ENCODE measurements at regions not wholly inside any gene's neighbourhood (a gene's known extent, or its start where the extent isn't known, plus 50 kb on each side); places are given as distances from the start of the nearest gene placed in this dataset.
A peak's percentile ranks its signal among the peaks of the same experiment; 100 is the strongest.
"Not testable (repeated sequence)": the region's sequence is repeated elsewhere in the genome, so short reads cannot be mapped to it uniquely, and the experiment has no call there.

DNA sequence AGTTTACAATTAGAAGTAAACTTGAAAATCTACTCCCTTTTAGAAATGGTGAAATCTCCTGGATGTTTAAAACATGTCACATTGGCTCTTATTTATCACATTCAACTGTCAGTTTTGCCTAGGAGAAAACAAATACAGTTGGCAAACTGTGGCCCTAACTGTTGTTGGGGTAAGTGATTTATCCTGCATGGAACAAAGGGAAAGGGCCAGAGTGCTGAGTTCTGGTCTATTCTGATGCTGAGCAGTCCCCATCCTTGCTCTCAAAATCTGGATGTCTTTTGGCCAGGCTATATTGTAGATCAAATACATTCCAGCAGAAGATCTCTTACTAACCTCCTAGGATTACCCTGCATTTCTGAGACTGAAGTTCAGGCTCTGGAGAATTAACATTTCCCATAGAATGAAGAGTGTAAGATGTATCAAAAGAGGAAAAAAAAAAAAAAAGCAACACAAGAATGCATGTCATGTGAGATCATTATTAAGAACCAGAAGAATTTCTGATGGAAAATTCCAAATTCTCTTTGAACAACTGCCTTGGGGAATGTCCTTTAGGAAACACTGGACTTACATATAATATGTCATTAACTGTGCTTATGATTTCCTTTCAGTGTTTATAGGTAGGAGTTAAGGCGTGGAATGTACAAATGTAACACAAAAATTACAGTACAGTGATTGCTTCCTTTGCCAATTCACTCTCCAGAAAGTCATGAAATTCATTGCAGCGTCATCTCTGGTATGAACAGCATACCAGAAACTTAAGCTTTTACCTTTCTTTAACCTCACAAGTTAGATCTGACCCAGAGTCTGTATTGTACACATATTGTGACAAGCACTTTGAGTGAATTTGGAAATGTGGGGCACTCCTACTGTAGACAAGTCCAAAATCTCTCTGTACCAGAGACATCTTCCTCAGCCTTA lies 1012.5 kb upstream of the LCORL start:
- no peak overlapping the region for H3K9ac ChIP-seq (ENCODE audit: low read length)
- no peaks in the 10 kb centered on the region for H3K9me3 ChIP-seq (ENCODE audit: control insufficient read depth, low read length)
- H3K36me3 ChIP-seq (ENCODE audit: control insufficient read depth, insufficient read depth, low read length, severe bottlenecking), result no peaks in the 10 kb centered on the region
- H3K4me3 ChIP-seq (ENCODE audit: low read length), result no peak overlapping the region
- no peaks in the 10 kb centered on the region for H3K27me3 ChIP-seq (replicated peaks; ENCODE audit: control insufficient read depth, insufficient read depth, low read length)
- DNase-seq (ENCODE audit: low read depth), result peak; percentile 10
- no peaks in the 10 kb centered on the region for H3K4me1 ChIP-seq (ENCODE audit: control insufficient read depth, insufficient read depth, low read length)

DNA sequence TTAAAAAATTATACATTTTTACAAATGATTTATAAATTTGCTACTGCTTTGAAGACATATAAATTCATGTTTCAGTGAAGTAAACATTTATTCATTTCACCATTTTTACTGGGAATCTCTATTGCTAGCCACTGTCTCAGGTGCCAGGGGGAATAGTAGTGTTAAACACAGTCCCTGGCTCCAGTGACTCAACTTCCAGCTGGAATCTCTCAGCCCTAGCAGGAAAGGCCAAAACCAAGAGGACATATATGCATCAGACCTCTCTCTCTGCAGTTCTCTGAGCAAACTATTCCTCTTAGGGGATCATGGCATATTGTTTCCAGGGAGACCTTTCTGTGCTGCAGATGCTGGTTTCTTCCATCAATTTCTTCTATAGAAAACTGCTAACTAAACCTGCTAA lies 1009.0 kb upstream of the LCORL start:
- Histone ChIP-seq H3K4me1 (ENCODE audit: control insufficient read depth, insufficient read depth, low read length) (no peaks in the 10 kb centered on the region), H3K36me3 (ENCODE audit: control insufficient read depth, insufficient read depth, low read length, severe bottlenecking) (no peaks in the 10 kb centered on the region), H3K4me3 (ENCODE audit: low read length) (no peak overlapping the region), H3K9me3 (ENCODE audit: control insufficient read depth, low read length) (no peaks in the 10 kb centered on the region), H3K9ac (ENCODE audit: low read length) (no peak overlapping the region), H3K27me3 (replicated peaks; ENCODE audit: control insufficient read depth, insufficient read depth, low read length) (no peaks in the 10 kb centered on the region)
- no peak for DNase-seq (ENCODE audit: low read depth)

DNA sequence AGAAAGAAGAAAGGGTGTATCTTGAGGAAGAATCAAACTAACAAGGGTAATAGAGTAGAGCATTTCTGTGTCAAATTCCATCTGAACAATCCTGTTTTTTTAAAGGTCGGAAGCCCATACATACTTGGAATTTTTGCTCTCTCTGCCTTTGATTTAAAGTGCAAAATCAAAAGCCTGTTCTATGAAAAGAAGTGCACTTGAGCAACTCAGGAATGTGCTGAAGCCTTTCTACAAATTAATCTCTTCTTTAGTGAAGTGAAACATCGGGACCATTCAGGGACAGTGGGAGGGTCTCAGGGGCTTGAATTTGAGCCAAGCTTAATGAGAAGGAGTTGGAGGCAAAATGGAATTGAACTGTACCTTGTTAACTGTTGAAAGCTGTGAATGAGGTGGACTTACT lies 1008.5 kb upstream of the LCORL start:
- no peaks in the 10 kb centered on the region for H3K36me3 ChIP-seq (ENCODE audit: control insufficient read depth, insufficient read depth, low read length, severe bottlenecking)
- H3K4me3 ChIP-seq (ENCODE audit: low read length), result no peak overlapping the region
- DNase-seq (ENCODE audit: low read depth), result peak; percentile 21

DNA sequence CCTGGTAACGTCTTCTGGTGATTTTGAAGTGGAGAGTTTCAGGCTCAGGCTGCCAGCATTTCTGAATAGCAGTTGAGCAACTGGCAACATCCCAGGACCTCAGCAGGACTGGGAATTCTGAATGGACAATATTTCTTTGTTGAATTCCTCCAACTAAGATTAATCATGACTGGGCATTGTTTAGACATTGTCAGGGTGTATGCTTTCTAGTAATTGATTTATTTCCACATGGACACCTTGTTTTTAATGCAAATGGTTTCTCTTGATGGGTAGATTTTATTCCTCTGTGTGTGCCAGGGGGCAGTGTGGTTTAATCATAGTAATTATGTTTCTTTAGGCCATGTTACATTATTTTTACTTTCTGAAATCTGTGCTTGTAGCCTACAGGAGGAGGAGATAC lies 1004.7 kb upstream of the LCORL start:
- no peak for DNase-seq (ENCODE audit: low read depth)
- Histone ChIP-seq H3K4me1 (ENCODE audit: control insufficient read depth, insufficient read depth, low read length) (no peaks in the 10 kb centered on the region), H3K36me3 (ENCODE audit: control insufficient read depth, insufficient read depth, low read length, severe bottlenecking) (no peaks in the 10 kb centered on the region), H3K9ac (ENCODE audit: low read length) (no peak overlapping the region), H3K27me3 (replicated peaks; ENCODE audit: control insufficient read depth, insufficient read depth, low read length) (no peaks in the 10 kb centered on the region), H3K9me3 (ENCODE audit: control insufficient read depth, low read length) (no peaks in the 10 kb centered on the region), H3K4me3 (ENCODE audit: low read length) (peak overlapping the region; percentile 49)

More for the DNA sequence above, 1008.5 kb upstream of the LCORL start:
- no peaks in the 10 kb centered on the region for H3K9me3 ChIP-seq (ENCODE audit: control insufficient read depth, low read length)
- no peaks in the 10 kb centered on the region for H3K4me1 ChIP-seq (ENCODE audit: control insufficient read depth, insufficient read depth, low read length)
- no peaks in the 10 kb centered on the region for H3K27me3 ChIP-seq (replicated peaks; ENCODE audit: control insufficient read depth, insufficient read depth, low read length)
- H3K9ac ChIP-seq (ENCODE audit: low read length), result no peak overlapping the region

DNA sequence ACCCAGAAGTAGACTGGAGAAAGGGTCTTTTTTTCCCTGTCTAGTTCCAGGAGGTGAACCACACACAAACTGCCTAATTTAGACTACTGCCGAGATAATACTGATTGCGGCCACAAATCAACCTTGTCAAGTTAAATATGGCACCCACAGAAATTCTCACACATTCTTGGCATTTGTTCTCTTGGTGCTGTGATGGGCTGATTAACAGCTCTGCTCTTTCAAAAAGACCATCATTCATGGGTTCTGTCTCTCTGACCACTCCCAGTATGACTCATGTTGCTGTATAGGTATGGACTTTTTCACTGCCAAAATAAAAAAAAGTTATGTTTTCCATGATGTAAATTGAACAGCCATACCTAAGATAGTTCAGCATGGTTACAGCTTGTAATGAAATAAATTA lies 1003.5 kb upstream of the LCORL start:
- no peaks in the 10 kb centered on the region for H3K27me3 ChIP-seq (replicated peaks; ENCODE audit: control insufficient read depth, insufficient read depth, low read length)
- DNase-seq (ENCODE audit: low read depth), result no peak
- H3K9me3 ChIP-seq (ENCODE audit: control insufficient read depth, low read length), result no peaks in the 10 kb centered on the region
- no peak overlapping the region for H3K4me3 ChIP-seq (ENCODE audit: low read length)
- no peaks in the 10 kb centered on the region for H3K36me3 ChIP-seq (ENCODE audit: control insufficient read depth, insufficient read depth, low read length, severe bottlenecking)
- no peaks in the 10 kb centered on the region for H3K4me1 ChIP-seq (ENCODE audit: control insufficient read depth, insufficient read depth, low read length)
- no peak overlapping the region for H3K9ac ChIP-seq (ENCODE audit: low read length)

DNA sequence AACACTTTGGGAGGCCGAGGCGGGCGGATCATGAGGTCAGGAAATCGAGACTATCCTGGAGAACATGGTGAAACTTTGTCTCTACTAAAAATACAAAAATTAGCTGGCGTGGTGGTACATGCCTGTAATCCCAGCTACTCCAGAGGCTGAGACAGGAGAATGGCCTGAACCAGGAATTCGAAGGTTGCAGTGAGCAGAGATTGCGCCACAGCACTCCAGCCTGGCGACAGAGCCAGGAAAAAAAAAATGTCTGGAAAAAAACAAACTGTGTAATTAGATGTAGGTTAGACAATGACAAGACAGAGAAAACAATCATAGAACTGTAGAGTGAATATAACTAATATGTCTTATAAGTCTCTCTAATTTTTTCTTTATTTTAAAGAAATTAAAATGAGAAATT lies 1002.5 kb upstream of the LCORL start:
- no peaks in the 10 kb centered on the region for H3K36me3 ChIP-seq (ENCODE audit: control insufficient read depth, insufficient read depth, low read length, severe bottlenecking)
- H3K4me1 ChIP-seq (ENCODE audit: control insufficient read depth, insufficient read depth, low read length), result no peaks in the 10 kb centered on the region
- DNase-seq (ENCODE audit: low read depth), result no peak

DNA sequence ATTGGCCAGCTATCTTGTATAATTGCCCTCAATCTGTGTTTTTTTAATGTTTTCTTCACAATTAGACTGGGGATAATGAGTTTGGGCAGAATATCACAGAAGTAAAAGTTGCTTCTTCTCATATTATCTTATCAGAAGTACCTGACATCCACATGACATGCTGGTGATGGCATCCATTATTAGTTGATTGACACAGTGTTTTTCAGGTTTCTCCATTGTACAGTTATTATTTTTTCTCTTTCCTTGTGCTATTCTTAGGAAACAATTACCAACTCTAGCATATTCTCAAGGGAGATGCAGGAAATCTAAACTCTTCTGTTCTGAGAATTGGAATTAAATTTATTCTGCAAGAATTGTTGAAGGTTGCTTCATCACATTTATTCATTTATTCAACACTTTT lies 1000.1 kb upstream of the LCORL start:
- H3K36me3 ChIP-seq (ENCODE audit: control insufficient read depth, insufficient read depth, low read length, severe bottlenecking), result no peaks in the 10 kb centered on the region
- H3K9me3 ChIP-seq (ENCODE audit: control insufficient read depth, low read length), result no peaks in the 10 kb centered on the region
- H3K4me3 ChIP-seq (ENCODE audit: low read length), result no peak overlapping the region
- no peaks in the 10 kb centered on the region for H3K4me1 ChIP-seq (ENCODE audit: control insufficient read depth, insufficient read depth, low read length)
- H3K27me3 ChIP-seq (replicated peaks; ENCODE audit: control insufficient read depth, insufficient read depth, low read length), result no peaks in the 10 kb centered on the region
- no peak overlapping the region for H3K9ac ChIP-seq (ENCODE audit: low read length)
- no peak for DNase-seq (ENCODE audit: low read depth)

More for the DNA sequence above, 1002.5 kb upstream of the LCORL start:
- Histone ChIP-seq H3K27me3 (replicated peaks; ENCODE audit: control insufficient read depth, insufficient read depth, low read length) (no peaks in the 10 kb centered on the region), H3K4me3 (ENCODE audit: low read length) (no peak overlapping the region), H3K9me3 (ENCODE audit: control insufficient read depth, low read length) (no peaks in the 10 kb centered on the region), H3K9ac (ENCODE audit: low read length) (no peak overlapping the region)

DNA sequence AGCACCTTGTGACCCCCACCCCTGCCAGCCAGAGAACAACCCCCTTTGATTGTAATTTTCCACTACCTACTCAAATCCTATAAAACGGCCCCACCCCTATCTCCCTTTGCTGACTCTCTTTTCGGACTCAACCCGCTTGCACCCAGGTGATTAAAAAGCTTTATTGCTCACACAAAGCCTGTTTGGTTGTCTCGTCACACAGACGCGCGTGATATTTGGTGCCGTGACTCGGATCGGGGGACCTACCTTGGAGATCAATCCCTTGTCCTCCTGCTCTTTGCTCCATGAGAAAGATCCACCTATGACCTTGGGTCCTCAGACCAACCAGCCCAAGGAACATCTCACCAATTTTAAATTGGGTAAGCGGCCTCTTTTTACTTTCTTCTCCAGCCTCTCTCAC lies 995.0 kb upstream of the LCORL start:
- H3K4me3 ChIP-seq (ENCODE audit: low read length); DNase-seq (ENCODE audit: low read depth); H3K27me3 ChIP-seq (replicated peaks; ENCODE audit: control insufficient read depth, insufficient read depth, low read length); H3K36me3 ChIP-seq (ENCODE audit: control insufficient read depth, insufficient read depth, low read length, severe bottlenecking); H3K4me1 ChIP-seq (ENCODE audit: control insufficient read depth, insufficient read depth, low read length); H3K9me3 ChIP-seq (ENCODE audit: control insufficient read depth, low read length); H3K9ac ChIP-seq (ENCODE audit: low read length): not testable (repeated sequence)

DNA sequence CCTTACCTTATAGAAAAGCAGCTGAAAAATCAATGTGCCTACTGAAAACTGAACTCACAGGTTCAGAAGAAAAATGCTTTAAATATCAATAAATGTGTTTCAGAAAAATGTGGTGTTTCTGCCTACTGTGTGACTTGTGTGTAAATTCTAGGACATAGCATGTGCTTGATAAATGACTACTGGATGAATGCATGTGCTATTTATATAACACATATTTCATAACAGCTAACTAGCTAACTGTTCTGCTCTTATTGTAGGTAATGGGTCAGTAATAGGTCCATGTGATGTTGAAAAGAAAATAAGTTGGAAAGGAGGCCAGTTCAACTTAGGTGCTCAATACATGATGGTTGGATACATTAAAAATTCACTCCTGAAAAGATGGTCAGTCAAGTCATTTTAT lies 993.0 kb upstream of the LCORL start:
- DNase-seq (ENCODE audit: low read depth), result no peak
- H3K9ac ChIP-seq (ENCODE audit: low read length), result no peak overlapping the region
- H3K36me3 ChIP-seq (ENCODE audit: control insufficient read depth, insufficient read depth, low read length, severe bottlenecking), result no peaks in the 10 kb centered on the region
- H3K4me1 ChIP-seq (ENCODE audit: control insufficient read depth, insufficient read depth, low read length), result peaks cover 7% of the 10 kb centered on the region
- H3K9me3 ChIP-seq (ENCODE audit: control insufficient read depth, low read length), result no peaks in the 10 kb centered on the region
- no peaks in the 10 kb centered on the region for H3K27me3 ChIP-seq (replicated peaks; ENCODE audit: control insufficient read depth, insufficient read depth, low read length)
- H3K4me3 ChIP-seq (ENCODE audit: low read length), result no peak overlapping the region

DNA sequence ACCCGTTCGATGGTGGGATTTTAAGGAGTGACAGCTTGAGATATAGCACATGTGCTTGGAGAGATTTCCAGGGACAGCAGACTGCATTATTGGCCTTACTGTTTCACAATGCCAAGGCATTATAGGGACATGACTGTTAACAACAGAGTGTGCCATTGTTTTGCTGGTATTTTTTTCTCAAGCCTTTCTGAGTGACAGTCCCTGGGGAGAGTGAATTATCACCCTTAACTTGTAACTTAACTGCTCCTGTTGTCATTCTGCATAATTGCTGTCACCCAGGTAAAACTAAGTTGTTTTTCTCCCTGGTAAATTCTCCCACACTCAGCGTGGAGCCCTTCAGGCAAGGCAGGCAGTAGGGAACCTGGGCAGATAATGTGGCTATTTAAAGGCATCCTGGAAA lies 989.2 kb upstream of the LCORL start:
- Histone ChIP-seq H3K36me3 (ENCODE audit: control insufficient read depth, insufficient read depth, low read length, severe bottlenecking) (no peaks in the 10 kb centered on the region), H3K27me3 (replicated peaks; ENCODE audit: control insufficient read depth, insufficient read depth, low read length) (no peaks in the 10 kb centered on the region), H3K4me1 (ENCODE audit: control insufficient read depth, insufficient read depth, low read length) (peaks cover 7% of the 10 kb centered on the region), H3K9me3 (ENCODE audit: control insufficient read depth, low read length) (no peaks in the 10 kb centered on the region), H3K4me3 (ENCODE audit: low read length) (no peak overlapping the region), H3K9ac (ENCODE audit: low read length) (no peak overlapping the region)
- no peak for DNase-seq (ENCODE audit: low read depth)

DNA sequence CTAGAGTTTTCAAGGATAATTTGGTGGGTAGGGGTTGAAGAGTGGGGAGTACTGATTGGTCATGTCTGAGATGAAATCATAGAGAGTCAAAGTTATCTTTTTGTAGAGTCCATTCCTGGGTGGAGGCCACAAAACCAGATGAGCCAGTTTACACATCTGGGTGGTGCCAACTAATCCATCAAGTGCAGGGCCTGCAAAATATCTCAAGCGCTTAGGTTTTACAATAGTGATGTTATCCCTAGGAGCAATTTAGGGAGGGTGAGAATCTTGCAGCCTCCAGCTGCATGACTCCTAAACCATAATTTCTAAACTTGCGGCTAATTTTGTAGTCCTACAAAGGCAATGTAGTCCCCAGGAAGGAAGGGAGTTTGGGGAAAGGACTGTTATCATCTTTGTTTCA lies 988.3 kb upstream of the LCORL start:
- Histone ChIP-seq H3K4me3 (ENCODE audit: low read length) (no peak overlapping the region), H3K36me3 (ENCODE audit: control insufficient read depth, insufficient read depth, low read length, severe bottlenecking) (no peaks in the 10 kb centered on the region), H3K9me3 (ENCODE audit: control insufficient read depth, low read length) (no peaks in the 10 kb centered on the region), H3K9ac (ENCODE audit: low read length) (no peak overlapping the region), H3K4me1 (ENCODE audit: control insufficient read depth, insufficient read depth, low read length) (peaks cover 7% of the 10 kb centered on the region), H3K27me3 (replicated peaks; ENCODE audit: control insufficient read depth, insufficient read depth, low read length) (no peaks in the 10 kb centered on the region)
- DNase-seq (ENCODE audit: low read depth), result no peak

DNA sequence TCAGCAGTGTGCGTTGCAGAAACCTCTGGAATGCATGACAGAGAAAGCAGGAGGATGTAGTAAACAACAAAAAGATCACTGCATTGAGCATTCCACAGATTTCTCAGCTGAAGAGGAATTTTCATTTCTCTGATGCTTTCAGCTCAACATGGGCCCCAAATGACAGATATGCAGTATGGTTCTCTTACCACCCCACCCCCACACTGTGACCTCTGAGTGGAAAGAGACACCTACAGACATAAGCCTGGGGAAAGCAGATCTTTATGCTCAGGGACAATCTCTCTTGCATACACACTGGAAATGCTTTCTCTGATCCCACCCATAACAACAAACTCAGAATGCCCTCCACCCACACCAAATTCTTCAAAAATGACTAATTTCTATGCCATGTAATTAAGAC lies 983.7 kb upstream of the LCORL start:
- H3K9ac ChIP-seq (ENCODE audit: low read length), result no peak overlapping the region
- peak; percentile 52 for DNase-seq (ENCODE audit: low read depth)

More for the DNA sequence above, 983.7 kb upstream of the LCORL start:
- Histone ChIP-seq H3K4me1 (ENCODE audit: control insufficient read depth, insufficient read depth, low read length) (no peaks in the 10 kb centered on the region), H3K27me3 (replicated peaks; ENCODE audit: control insufficient read depth, insufficient read depth, low read length) (no peaks in the 10 kb centered on the region), H3K4me3 (ENCODE audit: low read length) (no peak overlapping the region), H3K9me3 (ENCODE audit: control insufficient read depth, low read length) (no peaks in the 10 kb centered on the region), H3K36me3 (ENCODE audit: control insufficient read depth, insufficient read depth, low read length, severe bottlenecking) (no peaks in the 10 kb centered on the region)
